A673 (cell line): ENCODE measurements at regions not wholly inside any gene's neighbourhood (a gene's known extent, or its start where the extent isn't known, plus 50 kb on each side); places are given as distances from the start of the nearest gene placed in this dataset.

ENCODE experiments used
- BruUV-seq: library from RNA; stranded (reverse); fragments of 400-500 nt; replicated peaks from 2 replicates; lab custom pipeline; 2021; lab: Mats Ljungman, UMichigan
- CTCF ChIA-PET: fragments of 300-600 bp; sonication (Branson Sonifier 250); formaldehyde crosslinking; loops from one replicate; lab custom pipeline; 2022; ENCODE audit warnings: antibody characterized with exemption; lab: Charles Lee
- POLR2A ChIA-PET: fragments of 300-600 bp; sonication (Branson Sonifier 250); formaldehyde crosslinking; loops from one replicate; lab custom pipeline; 2022; ENCODE audit warnings: antibody characterized with exemption; ENCODE audit not compliant: low non-redundant PET; lab: Charles Lee
- DNase-seq: peaks from one replicate; pipeline ENCODE4 v3.0.0-alpha.2; 2015; ENCODE audit warnings: low spot score
- H3K27ac ChIP-seq: fragments of 200-600 bp; sonication (generic); 2 replicates; pipeline ENCODE4 v1.5.1; 2016; ENCODE audit warnings: mixed run types, low read depth, mild to moderate bottlenecking, mixed read lengths, antibody characterized with exemption, low read length; ENCODE audit not compliant: poor library complexity, severe bottlenecking
- H3K27me3 ChIP-seq: fragments of 200-600 bp; sonication (generic); replicated peaks from 2 replicates; pipeline ENCODE4 v1.6.1; 2017; ENCODE audit warnings: mixed run types, low read depth, mild to moderate bottlenecking, mixed read lengths, antibody characterized with exemption, low read length; ENCODE audit not compliant: insufficient read depth, poor library complexity
- H3K36me3 ChIP-seq: fragments of 200-600 bp; sonication (generic); 2 replicates; pipeline ENCODE4 v1.6.1; 2016; ENCODE audit warnings: mixed run types, mild to moderate bottlenecking, mixed read lengths, antibody characterized with exemption, low read length; ENCODE audit not compliant: insufficient read depth, poor library complexity, severe bottlenecking
- H3K4me1 ChIP-seq: fragments of 200-600 bp; sonication (generic); 2 replicates; pipeline ENCODE4 v1.6.1; 2017; ENCODE audit warnings: mixed run types, mild to moderate bottlenecking, mixed read lengths, antibody characterized with exemption, low read length; ENCODE audit not compliant: insufficient read depth, poor library complexity, severe bottlenecking
- H3K4me3 ChIP-seq: fragments of 200-600 bp; sonication (generic); 2 replicates; pipeline ENCODE4 v1.5.1; 2016; ENCODE audit warnings: low read depth, mixed run types, mild to moderate bottlenecking, mixed read lengths, low read length; ENCODE audit not compliant: poor library complexity, severe bottlenecking
- H3K9me3 ChIP-seq: fragments of 200-600 bp; sonication (generic); 2 replicates; pipeline ENCODE4 v1.6.1; 2016; ENCODE audit warnings: mixed run types, low read depth, mild to moderate bottlenecking, mixed read lengths, antibody characterized with exemption, low read length; ENCODE audit not compliant: poor library complexity, severe bottlenecking
- EZH2 ChIP-seq: fragments of 200-600 bp; sonication (generic); IDR thresholded peaks from 2 replicates; pipeline ENCODE4 v1.6.1; 2017; ENCODE audit warnings: borderline replicate concordance, low read depth, mild to moderate bottlenecking, mixed read lengths, antibody characterized with exemption, low read length; ENCODE audit not compliant: poor library complexity, severe bottlenecking
- intact Hi-C: fragments of 100-400 bp; cut with micrococcal nuclease; formaldehyde crosslinking; loops from one replicate; pipeline ENCODE4 v1.10.0; 2022; ENCODE audit not compliant: unreplicated experiment
- TF ChIP-seq, protein P1 (sequence below): fragments of 300-800, 200-600 bp; sonication (generic); conservative IDR thresholded peaks from 2 replicates; pipeline ENCODE4 v1.5.1; 2017; ENCODE audit warnings: low read depth, mild to moderate bottlenecking, antibody characterized with exemption, low read length, moderate library complexity, mixed read lengths

- no peak for TF ChIP-seq EZH2
- TF ChIP-seq, protein P1, sequence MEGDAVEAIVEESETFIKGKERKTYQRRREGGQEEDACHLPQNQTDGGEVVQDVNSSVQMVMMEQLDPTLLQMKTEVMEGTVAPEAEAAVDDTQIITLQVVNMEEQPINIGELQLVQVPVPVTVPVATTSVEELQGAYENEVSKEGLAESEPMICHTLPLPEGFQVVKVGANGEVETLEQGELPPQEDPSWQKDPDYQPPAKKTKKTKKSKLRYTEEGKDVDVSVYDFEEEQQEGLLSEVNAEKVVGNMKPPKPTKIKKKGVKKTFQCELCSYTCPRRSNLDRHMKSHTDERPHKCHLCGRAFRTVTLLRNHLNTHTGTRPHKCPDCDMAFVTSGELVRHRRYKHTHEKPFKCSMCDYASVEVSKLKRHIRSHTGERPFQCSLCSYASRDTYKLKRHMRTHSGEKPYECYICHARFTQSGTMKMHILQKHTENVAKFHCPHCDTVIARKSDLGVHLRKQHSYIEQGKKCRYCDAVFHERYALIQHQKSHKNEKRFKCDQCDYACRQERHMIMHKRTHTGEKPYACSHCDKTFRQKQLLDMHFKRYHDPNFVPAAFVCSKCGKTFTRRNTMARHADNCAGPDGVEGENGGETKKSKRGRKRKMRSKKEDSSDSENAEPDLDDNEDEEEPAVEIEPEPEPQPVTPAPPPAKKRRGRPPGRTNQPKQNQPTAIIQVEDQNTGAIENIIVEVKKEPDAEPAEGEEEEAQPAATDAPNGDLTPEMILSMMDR = no peak
- BruUV-seq = no TSS peak
- no peaks in the 10 kb centered on the region for H3K27me3 ChIP-seq
- H3K36me3 ChIP-seq = no peaks in the 10 kb centered on the region
- no peaks in the 10 kb centered on the region for H3K9me3 ChIP-seq
- H3K4me3 ChIP-seq = no peak overlapping the region
- intact Hi-C loops = no loop called here
- no peak for DNase-seq
- CTCF ChIA-PET = no interaction called here
- H3K4me1 ChIP-seq = no peaks in the 10 kb centered on the region
- POLR2A ChIA-PET = no interaction called here
- no peak overlapping the region for H3K27ac ChIP-seq
Observed at GRCh38 chr11:121755191-121755590, 302.4 kb upstream of the SORL1-AS1 start.

DNA sequence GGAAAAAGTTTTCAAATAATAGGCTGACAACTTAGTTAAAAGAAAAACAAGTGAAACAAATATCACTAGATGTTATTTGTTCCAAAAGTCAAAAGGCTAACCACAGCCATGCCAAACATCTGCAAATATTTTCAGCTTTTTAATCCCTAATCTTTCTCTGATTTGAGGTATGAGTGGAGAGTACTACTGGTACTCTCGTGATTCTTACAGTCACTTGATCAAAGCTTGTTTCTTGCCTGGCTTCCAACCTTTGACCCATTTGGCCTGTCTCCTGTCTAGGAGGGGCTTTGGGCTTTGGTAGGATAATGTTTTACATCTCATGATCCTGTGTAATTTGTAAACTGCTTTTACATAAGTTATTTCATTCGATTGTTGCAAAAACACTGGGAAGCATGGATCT, 301.8 kb upstream of the SORL1-AS1 start:
- Histone ChIP-seq H3K4me1 (no peaks in the 10 kb centered on the region), H3K4me3 (no peak overlapping the region), H3K36me3 (no peaks in the 10 kb centered on the region), H3K9me3 (no peaks in the 10 kb centered on the region), H3K27me3 (no peaks in the 10 kb centered on the region), H3K27ac (no peak overlapping the region)
- intact Hi-C loops = no loop called here
- TF ChIP-seq EZH2 = no peak
- TF ChIP-seq, protein P1 = no peak
- BruUV-seq = no TSS peak
- POLR2A ChIA-PET = no interaction called here
- no peak for DNase-seq
- CTCF ChIA-PET = no interaction called here

GRCh38 chr11:121749691-121750090, 296.9 kb upstream of the SORL1-AS1 start:
- H3K4me1 ChIP-seq = no peaks in the 10 kb centered on the region
- ChIA-PET CTCF (no interaction called here), POLR2A (no interaction called here)
- no peaks in the 10 kb centered on the region for H3K9me3 ChIP-seq
- BruUV-seq = no TSS peak
- no peak overlapping the region for H3K27ac ChIP-seq
- no peak overlapping the region for H3K4me3 ChIP-seq
- no peaks in the 10 kb centered on the region for H3K36me3 ChIP-seq
- no peaks in the 10 kb centered on the region for H3K27me3 ChIP-seq
- intact Hi-C loops = no loop called here
- no peak for DNase-seq
- TF ChIP-seq, protein P1 = no peak
- no peak for TF ChIP-seq EZH2
